H1 (cell line): ENCODE measurements at regions not wholly inside any gene's neighbourhood (a gene's known extent, or its start where the extent isn't known, plus 50 kb on each side); places are given as distances from the start of the nearest gene placed in this dataset.

Experiments used
- CTCF ChIA-PET: fragments of 300-600 bp; sonication (Branson Sonifier 250); formaldehyde crosslinking; loops from one replicate; lab custom pipeline; 2021; ENCODE audit not compliant: partially characterized antibody; lab: Charles Lee
- POLR2A ChIA-PET: fragments of 300-600 bp; sonication (Branson Sonifier 250); formaldehyde crosslinking; loops from one replicate; lab custom pipeline; 2021; ENCODE audit warnings: inconsistent platforms; ENCODE audit not compliant: partially characterized antibody; lab: Charles Lee
- DNase-seq, 2 experiments: peaks; one replicate each; pipeline versions ENCODE4 v3.0.0 to v3.0.0-alpha.2; 2010 to 2022; ENCODE audit warnings: low spot score in 2 of 2, low read depth in 1 of 2, mixed read lengths in 1 of 2
- FAIRE-seq: peaks from 2 replicates; lab custom pipeline; 2011; peaks lifted over from hg19 to GRCh38; lab: Jason Lieb, UNC
- H2AFZ ChIP-seq: 2 replicates; pipeline ENCODE4 v1.8.1; 2012; ENCODE audit warnings: low read length, inconsistent platforms
- H2AK5ac ChIP-seq: 2 replicates; pipeline ENCODE4 v1.6.1; 2013; ENCODE audit warnings: low read depth, low read length
- H2BK120ac ChIP-seq: replicated peaks from 2 replicates; pipeline ENCODE3; 2013; ENCODE audit warnings: low read depth, low read length, inconsistent platforms
- H2BK12ac ChIP-seq: 2 replicates; pipeline ENCODE4 v1.6.1; 2013; ENCODE audit warnings: low read depth, low read length
- H2BK15ac ChIP-seq: 2 replicates; pipeline ENCODE4 v1.6.1; 2013; ENCODE audit warnings: low read length
- H2BK20ac ChIP-seq: 2 replicates; pipeline ENCODE4 v1.6.1; 2013; ENCODE audit warnings: low read length
- H2BK5ac ChIP-seq: 2 replicates; pipeline ENCODE4 v1.6.1; 2013; ENCODE audit warnings: low read depth, low read length
- H3K14ac ChIP-seq: 2 replicates; pipeline ENCODE4 v1.6.1; 2013; ENCODE audit warnings: inconsistent platforms; ENCODE audit not compliant: insufficient read length
- H3K18ac ChIP-seq: 2 replicates; pipeline ENCODE4 v1.6.1; 2013; ENCODE audit warnings: low read length; ENCODE audit errors: extremely low read depth
- H3K23ac ChIP-seq: 2 replicates; pipeline ENCODE4 v1.6.1; 2013; ENCODE audit warnings: inconsistent platforms; ENCODE audit not compliant: insufficient read length
- H3K23me2 ChIP-seq: 2 replicates; pipeline ENCODE4 v1.6.1; 2013; ENCODE audit warnings: low read depth, low read length
- H3K27ac ChIP-seq: 2 replicates; pipeline ENCODE4 v1.6.1; 2011; ENCODE audit warnings: low read depth, low read length, inconsistent platforms
- H3K27me3 ChIP-seq, 4 experiments: replicated peaks in 1 of 4; 1 replicate in 1 of 4; 2 replicates in 3 of 4; pipeline versions ENCODE4 v1.6.1 to v1.8.1; 2011 to 2013; ENCODE audit warnings: low read length in 3 of 4, mild to moderate bottlenecking in 3 of 4, inconsistent platforms in 2 of 4, mixed read lengths in 2 of 4, moderate library complexity in 1 of 4; ENCODE audit not compliant: control insufficient read depth in 3 of 4, insufficient read depth in 3 of 4; ENCODE audit errors: extremely low read depth in 1 of 4
- H3K36me3 ChIP-seq, 4 experiments: 2 replicates each; pipeline versions ENCODE4 v1.6.1 to v1.8.1; 2011 to 2013; ENCODE audit warnings: mild to moderate bottlenecking in 4 of 4, low read length in 3 of 4, moderate library complexity in 2 of 4, control low read depth in 1 of 4, inconsistent platforms in 1 of 4; ENCODE audit not compliant: insufficient read depth in 4 of 4, control insufficient read depth in 2 of 4
- H3K4ac ChIP-seq: replicated peaks from 2 replicates; pipeline ENCODE3; 2013; ENCODE audit warnings: low read length, low read depth, mixed read lengths, inconsistent platforms; ENCODE audit not compliant: insufficient read length
- H3K4me1 ChIP-seq, 4 experiments: replicated peaks in 1 of 4; 1 replicate in 1 of 4; 2 replicates in 3 of 4; pipeline versions ENCODE4 v1.6.1 to v1.8.1; 2011 to 2013; ENCODE audit warnings: low read length in 3 of 4, inconsistent platforms in 2 of 4, mixed read lengths in 1 of 4; ENCODE audit not compliant: insufficient read depth in 4 of 4, control insufficient read depth in 3 of 4
- H3K4me2 ChIP-seq, 2 experiments: 2 replicates each; pipeline versions ENCODE4 v1.6.1 to v1.8.1; 2011 to 2013; ENCODE audit warnings: low read depth in 2 of 2, low read length in 2 of 2, control low read depth in 1 of 2, inconsistent platforms in 1 of 2, mild to moderate bottlenecking in 1 of 2; ENCODE audit not compliant: insufficient read depth in 1 of 2
- H3K4me3 ChIP-seq, 4 experiments: fragments of 200-600, 300-600 bp in 1 of 4; sonication (generic), shearing (Covaris generic), sonication (Bioruptor Twin) in 1 of 4; 2 replicates each; pipeline versions ENCODE4 v1.5.1 to v1.8.1; 2011 to 2016; ENCODE audit warnings: low read length in 4 of 4, low read depth in 3 of 4, control low read depth in 2 of 4, inconsistent platforms in 2 of 4, mild to moderate bottlenecking in 2 of 4, mixed read lengths in 1 of 4, moderate library complexity in 1 of 4; ENCODE audit not compliant: insufficient read depth in 2 of 4; ENCODE audit errors: extremely low read depth in 1 of 4
- H3K56ac ChIP-seq: replicated peaks from 2 replicates; pipeline ENCODE3; 2013; ENCODE audit warnings: low read depth, mild to moderate bottlenecking, mixed read lengths, low read length, inconsistent platforms; ENCODE audit not compliant: insufficient read length
- H3K79me1 ChIP-seq: 2 replicates; pipeline ENCODE4 v1.6.1; 2013; ENCODE audit warnings: low read depth, low read length, control low read depth
- H3K79me2 ChIP-seq, 2 experiments: 2 replicates each; pipeline versions ENCODE4 v1.6.1 to v1.8.1; 2012 to 2013; ENCODE audit warnings: low read length in 2 of 2, mild to moderate bottlenecking in 2 of 2, inconsistent platforms in 1 of 2; ENCODE audit not compliant: insufficient read depth in 2 of 2, control insufficient read depth in 1 of 2
- H3K9ac ChIP-seq, 4 experiments: replicated peaks in 1 of 4; 1 replicate in 1 of 4; 2 replicates in 3 of 4; pipeline versions ENCODE4 v1.6.1 to v1.8.1; 2011 to 2013; ENCODE audit warnings: low read depth in 3 of 4, low read length in 3 of 4, control low read depth in 2 of 4, mild to moderate bottlenecking in 2 of 4, moderate library complexity in 2 of 4, inconsistent platforms in 1 of 4; ENCODE audit errors: extremely low read depth in 1 of 4
- H3K9me3 ChIP-seq, 2 experiments: 2 replicates each; pipeline versions ENCODE4 v1.6.1 to v1.8.1; 2012 to 2013; ENCODE audit warnings: mild to moderate bottlenecking in 2 of 2, moderate library complexity in 2 of 2, control low read depth in 1 of 2, inconsistent platforms in 1 of 2, low read depth in 1 of 2, low read length in 1 of 2, mixed read lengths in 1 of 2; ENCODE audit not compliant: insufficient read depth in 2 of 2
- H4K20me1 ChIP-seq, 2 experiments: replicated peaks in 1 of 2; 2 replicates each; pipeline versions ENCODE3 to v1.8.1; 2011 to 2013; ENCODE audit warnings: inconsistent platforms in 2 of 2, low read length in 2 of 2, mild to moderate bottlenecking in 1 of 2; ENCODE audit not compliant: insufficient read depth in 2 of 2, control insufficient read depth in 1 of 2
- H4K5ac ChIP-seq: 2 replicates; pipeline ENCODE4 v1.6.1; 2013; ENCODE audit warnings: low read length, low read depth, mixed read lengths, inconsistent platforms; ENCODE audit not compliant: insufficient read length
- H4K8ac ChIP-seq: 2 replicates; pipeline ENCODE4 v1.8.0; 2013; ENCODE audit warnings: mild to moderate bottlenecking, moderate library complexity, low read length, inconsistent platforms; ENCODE audit not compliant: insufficient read depth; ENCODE audit errors: extremely low read depth
- H4K91ac ChIP-seq: replicated peaks from 2 replicates; pipeline ENCODE3; 2013; ENCODE audit warnings: low read length, mixed read lengths, inconsistent platforms; ENCODE audit not compliant: insufficient read length
- BACH1 ChIP-seq: IDR thresholded peaks from 2 replicates; pipeline ENCODE4 v1.6.1; 2012; ENCODE audit warnings: low read length, improper control_type of control experiment
- BCL11A ChIP-seq, 2 experiments: IDR thresholded peaks; one replicate each; pipeline ENCODE4 v1.6.1; 2011; ENCODE audit warnings: low read depth in 2 of 2, low read length in 2 of 2, mild to moderate bottlenecking in 2 of 2
- RFX5 ChIP-seq: IDR thresholded peaks from 2 replicates; pipeline ENCODE4 v1.6.1; 2011; ENCODE audit warnings: low read depth, low read length, improper control_type of control experiment, borderline replicate concordance
- WGBS, 2 experiments: shearing (Covaris generic) in 1 of 2; methylation state at CpG; one replicate each; pipeline versions ENCODE4 v1.1.6 to v1.1.7; 2013 to 2015; ENCODE audit warnings: low lambda C conversion rate in 2 of 2, mixed read lengths in 2 of 2, inconsistent platforms in 1 of 2, low coverage in 1 of 2, missing lambda C conversion rate in 1 of 2; ENCODE audit not compliant: insufficient replicate concordance in 2 of 2, insufficient coverage in 1 of 2, insufficient read length in 1 of 2; ENCODE audit errors: extremely low coverage in 1 of 2, missing lambda C conversion rate in 1 of 2; 5-methylcytosine and 5-hydroxymethylcytosine counted together
- TF ChIP-seq, protein P1 (sequence below), 3 experiments: IDR thresholded peaks; 1 replicate in 2 of 3; 2 replicates in 1 of 3; pipeline versions ENCODE4 v1.5.1 to v1.6.1; 2011; ENCODE audit warnings: low read length in 3 of 3, mild to moderate bottlenecking in 3 of 3, inconsistent platforms in 2 of 3, low read depth in 1 of 3, moderate library complexity in 1 of 3; ENCODE audit not compliant: insufficient read depth in 1 of 3; ENCODE audit errors: control extremely low read depth in 1 of 3

DNA sequence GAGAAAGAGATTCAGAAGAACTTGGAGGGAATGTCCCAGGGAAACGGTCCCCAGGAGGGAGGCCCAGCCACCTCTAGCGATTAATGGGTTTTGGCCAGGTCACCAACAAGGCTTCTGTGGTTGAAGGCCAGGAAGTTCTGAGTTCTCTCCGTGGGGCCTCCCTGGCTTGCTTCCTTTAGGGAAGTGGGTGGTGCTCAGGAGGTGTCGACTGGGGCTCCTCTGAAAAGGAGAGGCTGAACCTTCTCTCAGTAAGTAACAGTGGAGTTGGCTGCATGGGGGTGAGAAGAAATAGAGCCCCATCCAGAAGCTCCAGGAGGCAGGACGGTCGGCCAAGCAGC lies 77.1 kb upstream of the GSE1 start:
- 84% methylated on average over 6 of the region's 6 CpGs; no CpG with 5 or more reads in 1 of the 2 experiments for WGBS, 2 experiments
- no peaks in the 10 kb centered on the region for H4K20me1 ChIP-seq
- H2BK5ac ChIP-seq: no peak overlapping the region
- H4K8ac ChIP-seq: no peak overlapping the region
- no peak overlapping the region for H3K56ac ChIP-seq
- H4K5ac ChIP-seq: no peak overlapping the region
- no peak for FAIRE-seq
- DNase-seq: no peak
- no peak overlapping the region for H3K4ac ChIP-seq
- no peak overlapping the region for H3K4me2 ChIP-seq
- no peak overlapping the region for H3K23ac ChIP-seq
- no peak overlapping the region for H2AK5ac ChIP-seq
- H3K9me3 ChIP-seq: peaks cover 8 to 9% of the 10 kb centered on the region in 2 experiments; a peak in 3 of 4 replicates
- no peak overlapping the region for H3K9ac ChIP-seq
- H3K18ac ChIP-seq: no peak overlapping the region
- H3K4me3 ChIP-seq: no peak overlapping the region
- no peak overlapping the region for H4K91ac ChIP-seq
- H3K4me1 ChIP-seq: peaks cover 0 to 3% (median under 1%) of the 10 kb centered on the region in 4 experiments; a peak in 1 of 7 replicates
- H2BK15ac ChIP-seq: no peak overlapping the region; the same call in 1 of the 2 replicates
- H3K79me1 ChIP-seq: no peaks in the 10 kb centered on the region; the same call in 1 of the 2 replicates
- H2BK12ac ChIP-seq: 0 out of 2 replicates have a peak overlapping the region, but pooled peaks have one; percentile 50
- no peak overlapping the region for H2AFZ ChIP-seq
- no peaks in the 10 kb centered on the region for H3K79me2 ChIP-seq
- no peak overlapping the region for H2BK20ac ChIP-seq
- TF ChIP-seq, protein P1, sequence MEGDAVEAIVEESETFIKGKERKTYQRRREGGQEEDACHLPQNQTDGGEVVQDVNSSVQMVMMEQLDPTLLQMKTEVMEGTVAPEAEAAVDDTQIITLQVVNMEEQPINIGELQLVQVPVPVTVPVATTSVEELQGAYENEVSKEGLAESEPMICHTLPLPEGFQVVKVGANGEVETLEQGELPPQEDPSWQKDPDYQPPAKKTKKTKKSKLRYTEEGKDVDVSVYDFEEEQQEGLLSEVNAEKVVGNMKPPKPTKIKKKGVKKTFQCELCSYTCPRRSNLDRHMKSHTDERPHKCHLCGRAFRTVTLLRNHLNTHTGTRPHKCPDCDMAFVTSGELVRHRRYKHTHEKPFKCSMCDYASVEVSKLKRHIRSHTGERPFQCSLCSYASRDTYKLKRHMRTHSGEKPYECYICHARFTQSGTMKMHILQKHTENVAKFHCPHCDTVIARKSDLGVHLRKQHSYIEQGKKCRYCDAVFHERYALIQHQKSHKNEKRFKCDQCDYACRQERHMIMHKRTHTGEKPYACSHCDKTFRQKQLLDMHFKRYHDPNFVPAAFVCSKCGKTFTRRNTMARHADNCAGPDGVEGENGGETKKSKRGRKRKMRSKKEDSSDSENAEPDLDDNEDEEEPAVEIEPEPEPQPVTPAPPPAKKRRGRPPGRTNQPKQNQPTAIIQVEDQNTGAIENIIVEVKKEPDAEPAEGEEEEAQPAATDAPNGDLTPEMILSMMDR (IDR thresholded peaks at IDR 0.05; ENCODE audit: control extremely low read depth in 1 of 3, insufficient read depth in 1 of 3, low read depth in 1 of 3, low read length in 3 of 3): no peak
- TF ChIP-seq BACH1 (no peak), RFX5 (no peak), BCL11A (IDR thresholded peaks at IDR 0.05; ENCODE audit: low read depth in 2 of 2, low read length in 2 of 2) (no peak)
- TF ChIP-seq, all 59 proteins: peak for 0
- Histone ChIP-seq H3K27me3 (no peaks in the 10 kb centered on the region), H3K23me2 (no peaks in the 10 kb centered on the region; the same call in 1 of the 2 replicates), H3K36me3 (no peaks in the 10 kb centered on the region), H3K14ac (no peak overlapping the region), H3K27ac (no peak overlapping the region), H2BK120ac (no peak overlapping the region)
- POLR2A ChIA-PET: interaction anchor here (1.1 to 2.3 kb wide), 2 partner anchors 18 to 19 kb away, joined by 3 to 6 read pairs; no protein-coding TSS in a partner anchor
- CTCF ChIA-PET: interaction anchor here (0.9 to 12.9 kb wide), 5 partner anchors 8 to 74 kb away, joined by 3 to 153 read pairs (median 4); no protein-coding TSS in a partner anchor
